AG09319 (cell line): ENCODE measurements at regions not wholly inside any gene's neighbourhood (a gene's known extent, or its start where the extent isn't known, plus 50 kb on each side); places are given as distances from the start of the nearest gene placed in this dataset.

ENCODE experiments used
- DNase-seq: peaks from one replicate; pipeline ENCODE4 v3.0.0-alpha.2; 2010; ENCODE audit warnings: low read depth; ENCODE audit errors: extremely low read depth
- TF ChIP-seq, protein P1 (sequence below): IDR thresholded peaks from 2 replicates; pipeline ENCODE4 v1.5.1; 2011; ENCODE audit warnings: low read depth, mild to moderate bottlenecking, inconsistent platforms, low read length, moderate library complexity

DNA sequence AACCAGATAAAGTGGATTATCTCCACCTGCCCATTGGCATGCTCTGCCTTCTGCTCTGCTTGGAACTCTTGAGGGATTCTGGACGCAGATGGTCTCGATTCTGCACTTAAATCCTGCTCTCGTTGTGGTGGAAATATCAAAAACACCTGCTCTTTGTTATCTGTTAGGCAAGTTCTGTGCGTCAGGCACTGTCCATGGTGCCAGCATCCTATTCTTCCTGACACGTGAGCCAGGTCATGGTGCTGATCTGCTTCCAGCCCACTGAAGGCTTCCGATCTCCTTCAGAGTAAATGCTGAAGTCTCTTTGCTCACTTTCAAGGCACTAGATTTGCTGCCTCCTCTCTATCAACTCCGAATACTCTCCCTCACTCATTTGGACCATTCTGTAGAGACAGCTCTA, 505.6 kb downstream of the HTR7 start:
- no peak for DNase-seq
- TF ChIP-seq, protein P1, sequence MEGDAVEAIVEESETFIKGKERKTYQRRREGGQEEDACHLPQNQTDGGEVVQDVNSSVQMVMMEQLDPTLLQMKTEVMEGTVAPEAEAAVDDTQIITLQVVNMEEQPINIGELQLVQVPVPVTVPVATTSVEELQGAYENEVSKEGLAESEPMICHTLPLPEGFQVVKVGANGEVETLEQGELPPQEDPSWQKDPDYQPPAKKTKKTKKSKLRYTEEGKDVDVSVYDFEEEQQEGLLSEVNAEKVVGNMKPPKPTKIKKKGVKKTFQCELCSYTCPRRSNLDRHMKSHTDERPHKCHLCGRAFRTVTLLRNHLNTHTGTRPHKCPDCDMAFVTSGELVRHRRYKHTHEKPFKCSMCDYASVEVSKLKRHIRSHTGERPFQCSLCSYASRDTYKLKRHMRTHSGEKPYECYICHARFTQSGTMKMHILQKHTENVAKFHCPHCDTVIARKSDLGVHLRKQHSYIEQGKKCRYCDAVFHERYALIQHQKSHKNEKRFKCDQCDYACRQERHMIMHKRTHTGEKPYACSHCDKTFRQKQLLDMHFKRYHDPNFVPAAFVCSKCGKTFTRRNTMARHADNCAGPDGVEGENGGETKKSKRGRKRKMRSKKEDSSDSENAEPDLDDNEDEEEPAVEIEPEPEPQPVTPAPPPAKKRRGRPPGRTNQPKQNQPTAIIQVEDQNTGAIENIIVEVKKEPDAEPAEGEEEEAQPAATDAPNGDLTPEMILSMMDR = no peak

DNA sequence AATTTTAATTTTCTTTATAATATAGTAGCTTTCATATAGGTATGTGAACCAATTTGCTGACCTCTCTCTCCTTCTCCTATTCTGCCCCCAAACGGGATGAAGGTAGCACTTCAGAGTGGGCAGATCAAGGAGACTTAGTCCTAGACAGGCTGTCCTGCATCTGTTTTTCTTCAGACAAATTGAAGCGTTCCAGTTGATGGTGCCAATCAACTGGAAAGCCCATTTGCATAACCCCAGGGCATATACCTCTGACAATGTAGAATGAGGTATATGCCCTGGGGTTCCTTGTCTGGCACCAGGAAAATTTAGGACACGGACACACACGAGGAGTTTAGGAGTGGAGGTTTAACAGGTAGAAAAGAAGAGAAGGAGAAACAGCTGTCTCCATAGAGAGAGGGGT, 502.9 kb downstream of the HTR7 start:
- no peak for DNase-seq
- TF ChIP-seq, protein P1 = no peak

DNA sequence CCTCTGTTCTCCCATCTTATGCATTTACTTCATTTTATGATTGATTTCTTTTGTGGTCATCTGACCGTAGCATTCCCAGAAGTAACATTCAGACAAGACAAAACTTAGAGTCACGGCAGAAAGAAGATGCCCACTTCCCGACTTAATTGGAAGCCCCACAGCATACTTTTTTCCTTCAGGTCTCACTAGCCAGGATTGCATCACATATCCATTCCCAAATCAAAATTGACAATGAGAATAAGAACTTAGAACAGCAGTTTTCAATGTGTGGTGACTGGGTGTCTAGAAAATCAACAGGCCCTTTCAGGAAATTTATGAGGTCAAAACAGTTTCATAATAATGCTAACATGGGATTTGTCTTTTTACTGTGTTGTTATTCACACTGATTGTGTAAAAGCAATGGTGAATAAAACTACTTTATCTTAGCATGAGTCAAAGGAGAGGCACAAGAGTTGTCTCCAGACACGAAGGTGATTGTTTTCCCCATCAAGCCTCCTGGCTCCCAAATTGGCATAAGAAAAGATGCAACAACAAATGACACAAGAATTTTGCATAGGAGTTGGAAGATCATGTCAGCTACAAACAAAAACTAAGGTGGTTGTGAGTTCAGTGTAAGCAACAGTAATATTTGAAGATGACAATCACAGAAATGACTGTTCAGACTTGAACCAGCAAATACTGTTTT, 493.9 kb downstream of the HTR7 start:
- DNase-seq = no peak

GRCh38 chr10:90372451-90372850, 485.4 kb downstream of the HTR7 start:
- no peak for DNase-seq
- TF ChIP-seq, protein P1 = no peak

More for the DNA sequence above, 493.9 kb downstream of the HTR7 start:
- TF ChIP-seq, protein P1 = no peak

DNA sequence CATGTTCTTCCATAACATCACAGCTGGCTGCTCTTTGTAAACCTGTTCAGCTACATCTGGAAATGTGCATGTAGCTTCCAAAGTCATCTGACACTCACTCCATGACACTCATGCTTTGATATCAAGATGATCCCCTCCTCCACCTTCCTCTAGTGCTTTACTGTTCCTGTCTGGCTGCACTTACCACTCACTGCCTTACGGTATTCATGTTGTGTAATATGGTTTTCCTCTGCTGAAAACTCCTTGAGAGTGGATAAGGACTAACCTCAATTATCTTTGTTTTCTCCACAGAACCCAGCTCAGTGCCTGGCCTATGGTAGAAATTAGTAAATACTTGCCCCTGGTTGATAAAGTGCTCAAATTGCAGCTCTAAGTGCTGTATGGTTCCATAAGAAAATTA, 483.9 kb downstream of the HTR7 start:
- DNase-seq = no peak
- TF ChIP-seq, protein P1 = no peak

DNA sequence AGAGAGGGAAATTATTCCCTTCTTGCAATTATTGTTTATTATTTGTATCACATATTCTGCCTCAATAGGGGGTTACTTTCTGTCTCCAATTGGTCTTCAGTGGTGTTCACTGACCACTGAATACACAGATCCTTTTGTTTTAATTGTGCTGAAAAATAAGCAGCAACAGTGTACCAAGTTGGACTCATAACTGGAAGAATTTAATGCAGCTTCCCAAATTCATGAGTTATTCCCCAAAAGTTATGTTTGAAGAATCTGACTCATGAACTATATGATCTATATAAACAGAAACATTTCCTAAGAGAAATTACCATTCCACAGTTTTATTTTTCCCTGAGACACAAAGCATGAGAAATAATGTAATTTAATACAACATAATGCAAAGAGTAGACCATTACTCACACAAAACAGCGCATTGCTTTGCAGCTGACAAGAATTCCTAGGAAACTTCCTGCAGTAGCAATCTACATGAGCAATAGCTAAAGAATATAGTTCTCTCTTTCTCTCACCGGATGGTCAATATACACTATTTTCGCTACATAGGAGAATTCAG, 479.2 kb downstream of the HTR7 start:
- no peak for DNase-seq
- TF ChIP-seq, protein P1 = no peak

DNA sequence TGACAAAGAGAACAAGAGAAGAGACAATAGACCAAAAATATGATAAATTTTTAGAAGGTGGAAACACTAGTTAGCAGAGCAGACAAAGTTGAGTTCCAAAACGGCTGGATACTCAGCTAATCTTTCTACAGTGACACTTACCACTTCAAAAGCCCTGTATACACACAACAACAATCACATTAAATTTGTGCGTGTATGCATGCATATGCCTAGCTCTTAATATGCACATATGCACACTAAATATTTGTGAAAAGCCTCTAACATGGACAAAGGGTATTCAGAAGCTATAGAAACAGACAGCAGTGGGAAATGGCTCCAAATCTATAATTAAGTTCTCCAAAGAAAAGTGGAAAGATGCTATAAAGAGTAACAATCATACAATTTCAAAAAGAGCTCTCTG, 476.4 kb downstream of the HTR7 start:
- DNase-seq = no peak
- TF ChIP-seq, protein P1 = no peak
